AG04450 (cell line): ENCODE measurements at regions not wholly inside any gene's neighbourhood (a gene's known extent, or its start where the extent isn't known, plus 50 kb on each side); places are given as distances from the start of the nearest gene placed in this dataset.

ENCODE experiments used
- CTCF ChIA-PET: fragments of 300-600, 350-600 bp; formaldehyde crosslinking; extraction: SDS; loops from one replicate; lab custom pipeline; 2022; ENCODE audit warnings: antibody characterized with exemption, inconsistent platforms; lab: Charles Lee
- POLR2A ChIA-PET: fragments of 350-600 bp; formaldehyde crosslinking; extraction: SDS; loops from one replicate; lab custom pipeline; 2021; ENCODE audit warnings: antibody characterized with exemption, inconsistent platforms; lab: Yijun Ruan, JAX
- DNase-seq: peaks from one replicate; pipeline ENCODE4 v3.0.0-alpha.2; 2011; ENCODE audit warnings: low read depth, low spot score
- H3K27ac ChIP-seq: one replicate; pipeline ENCODE4 v1.5.1; 2012; ENCODE audit warnings: low read depth, low read length, control low read depth
- H3K27me3 ChIP-seq: one replicate; pipeline ENCODE4 v1.6.0; 2012; ENCODE audit warnings: low read length; ENCODE audit not compliant: control insufficient read depth, insufficient read depth
- H3K4me3 ChIP-seq: 2 replicates; pipeline ENCODE4 v1.5.1; 2011; ENCODE audit warnings: mild to moderate bottlenecking, low read depth, low read length, control low read depth
- H3K9me3 ChIP-seq: 2 replicates; pipeline ENCODE4 v1.5.1; 2012; ENCODE audit warnings: low read length; ENCODE audit not compliant: control insufficient read depth, insufficient read depth
- TF ChIP-seq, protein P1 (sequence below): IDR thresholded peaks from 2 replicates; pipeline ENCODE4 v1.5.1; 2011; ENCODE audit warnings: low read depth, low read length, control low read depth, inconsistent platforms

- no peaks in the 10 kb centered on the region for H3K27me3 ChIP-seq
- POLR2A ChIA-PET, result no interaction called here
- peaks cover 4% of the 10 kb centered on the region; the same call in 1 of the 2 replicates for H3K9me3 ChIP-seq
- no peak for DNase-seq
- H3K27ac ChIP-seq, result no peak overlapping the region
- H3K4me3 ChIP-seq, result no peak overlapping the region
- CTCF ChIA-PET, result no interaction called here
- TF ChIP-seq, protein P1, sequence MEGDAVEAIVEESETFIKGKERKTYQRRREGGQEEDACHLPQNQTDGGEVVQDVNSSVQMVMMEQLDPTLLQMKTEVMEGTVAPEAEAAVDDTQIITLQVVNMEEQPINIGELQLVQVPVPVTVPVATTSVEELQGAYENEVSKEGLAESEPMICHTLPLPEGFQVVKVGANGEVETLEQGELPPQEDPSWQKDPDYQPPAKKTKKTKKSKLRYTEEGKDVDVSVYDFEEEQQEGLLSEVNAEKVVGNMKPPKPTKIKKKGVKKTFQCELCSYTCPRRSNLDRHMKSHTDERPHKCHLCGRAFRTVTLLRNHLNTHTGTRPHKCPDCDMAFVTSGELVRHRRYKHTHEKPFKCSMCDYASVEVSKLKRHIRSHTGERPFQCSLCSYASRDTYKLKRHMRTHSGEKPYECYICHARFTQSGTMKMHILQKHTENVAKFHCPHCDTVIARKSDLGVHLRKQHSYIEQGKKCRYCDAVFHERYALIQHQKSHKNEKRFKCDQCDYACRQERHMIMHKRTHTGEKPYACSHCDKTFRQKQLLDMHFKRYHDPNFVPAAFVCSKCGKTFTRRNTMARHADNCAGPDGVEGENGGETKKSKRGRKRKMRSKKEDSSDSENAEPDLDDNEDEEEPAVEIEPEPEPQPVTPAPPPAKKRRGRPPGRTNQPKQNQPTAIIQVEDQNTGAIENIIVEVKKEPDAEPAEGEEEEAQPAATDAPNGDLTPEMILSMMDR, result no peak
Observed at GRCh38 chr9:16182784-16183183, 629.9 kb downstream of the CCDC171 start.

- Histone ChIP-seq H3K27me3 (no peaks in the 10 kb centered on the region), H3K9me3 (peaks cover 4% of the 10 kb centered on the region; the same call in 1 of the 2 replicates), H3K27ac (no peak overlapping the region), H3K4me3 (no peak overlapping the region)
- ChIA-PET CTCF (no interaction called here), POLR2A (no interaction called here)
- TF ChIP-seq, protein P1, result no peak
- DNase-seq, result no peak
Observed at GRCh38 chr9:16184964-16185646, 632.3 kb downstream of the CCDC171 start.

GRCh38 chr9:16191191-16191590 is 638.3 kb downstream of the CCDC171 start:
- Histone ChIP-seq H3K4me3 (no peak overlapping the region), H3K9me3 (peaks cover 4% of the 10 kb centered on the region; the same call in 1 of the 2 replicates), H3K27ac (peak overlapping the region; percentile 54), H3K27me3 (no peaks in the 10 kb centered on the region)
- no peak for DNase-seq
- POLR2A ChIA-PET, result interaction anchor here (2.0 kb wide), 1 partner anchor 145 kb away, joined by 5 read pairs; no protein-coding TSS in a partner anchor
- CTCF ChIA-PET, result interaction anchor here (0.8 to 1.7 kb wide), 3 partner anchors 12 to 354 kb away, joined by 3 to 6 read pairs (median 3); no protein-coding TSS in a partner anchor
- TF ChIP-seq, protein P1, result no peak

DNA sequence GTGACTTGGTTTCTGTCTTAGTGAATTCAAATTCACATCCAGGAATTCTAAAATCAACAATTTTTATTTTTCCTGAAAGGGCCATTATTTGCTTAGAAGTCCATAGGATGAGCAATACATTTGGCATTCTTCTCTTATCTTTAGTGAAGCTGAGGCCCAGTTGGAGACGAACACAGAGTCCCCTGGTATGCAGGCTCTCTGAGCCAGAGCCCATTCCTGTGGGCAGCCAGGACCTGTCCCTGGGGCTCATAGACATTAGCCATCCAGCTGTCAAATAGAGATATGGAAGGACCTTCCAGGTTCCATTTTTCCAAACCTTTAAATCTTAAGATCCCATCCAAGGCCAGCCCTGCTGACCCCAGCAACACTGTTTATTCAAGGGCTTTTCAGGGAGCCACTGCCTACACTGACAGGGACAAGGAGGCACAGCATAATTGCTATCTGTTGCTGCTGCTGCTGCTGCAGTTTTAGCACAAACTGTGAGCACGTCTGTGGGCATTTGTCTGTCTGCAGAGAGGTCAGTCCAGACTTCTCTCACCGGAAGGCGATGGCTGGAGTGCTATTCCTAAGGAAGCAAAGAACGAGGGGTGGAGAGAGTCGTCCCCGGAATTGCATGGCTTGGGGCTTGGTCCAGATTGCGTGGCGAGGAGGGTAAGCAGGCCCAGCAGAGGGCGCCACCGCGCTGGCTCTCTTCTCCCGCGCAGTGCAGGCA is 639.0 kb downstream of the CCDC171 start:
- TF ChIP-seq, protein P1, result peak; percentile 85
- DNase-seq, result peak; percentile 53
- Histone ChIP-seq H3K27ac (peak overlapping the region; percentile 63), H3K4me3 (no peak overlapping the region), H3K27me3 (no peaks in the 10 kb centered on the region), H3K9me3 (peaks cover 4% of the 10 kb centered on the region; the same call in 1 of the 2 replicates)
- ChIA-PET CTCF (interaction anchor here (0.8 to 1.7 kb wide), 4 partner anchors 11 to 355 kb away, joined by 3 to 6 read pairs (median 3); no protein-coding TSS in a partner anchor), POLR2A (interaction anchor here (2.0 kb wide), 1 partner anchor 144 kb away, joined by 5 read pairs; no protein-coding TSS in a partner anchor)
